ENCODE measurements at regions not wholly inside any gene's neighbourhood (a gene's known extent, or its start where the extent isn't known, plus 50 kb on each side); places are given as distances from the start of the nearest gene placed in this dataset.

GRCh38 chr12:4826909-4827308, 82.8 kb upstream of the KCNA1 start:
- TF ChIP-seq POLR2A (IDR thresholded peaks at IDR 0.05) (no peak), CTCF (IDR thresholded peaks at IDR 0.05) (no peak)
